ENCODE measurements at regions not wholly inside any gene's neighbourhood (a gene's known extent, or its start where the extent isn't known, plus 50 kb on each side); places are given as distances from the start of the nearest gene placed in this dataset.

- DNase-seq, result no peak
Measured at GRCh38 chr15:29480949-29481348, 211.3 kb upstream of the NSMCE3 start.

GRCh38 chr15:29480278-29480677 lies 210.7 kb upstream of the NSMCE3 start:
- no peak for DNase-seq

- DNase-seq, result no peak
Measured at GRCh38 chr15:29477256-29477655, 207.6 kb upstream of the NSMCE3 start.

GRCh38 chr15:29476503-29477080 lies 207.0 kb upstream of the NSMCE3 start:
- peak; percentile 12 for DNase-seq

GRCh38 chr15:29475096-29475495 lies 205.5 kb upstream of the NSMCE3 start:
- no peak for DNase-seq

- DNase-seq, result no peak
Measured at GRCh38 chr15:29473621-29474105, 204.0 kb upstream of the NSMCE3 start.

GRCh38 chr15:29472901-29473445 lies 203.4 kb upstream of the NSMCE3 start:
- no peak for DNase-seq

GRCh38 chr15:29471757-29472156 lies 202.1 kb upstream of the NSMCE3 start:
- DNase-seq, result no peak

GRCh38 chr15:29471306-29471705 lies 201.7 kb upstream of the NSMCE3 start:
- DNase-seq, result no peak

- DNase-seq, result no peak
Measured at GRCh38 chr15:29470794-29471193, 201.2 kb upstream of the NSMCE3 start.

GRCh38 chr15:29470311-29470710 lies 200.7 kb upstream of the NSMCE3 start:
- DNase-seq, result no peak

GRCh38 chr15:29468899-29469298 lies 199.3 kb upstream of the NSMCE3 start:
- DNase-seq, result no peak

- no peak for DNase-seq
Measured at GRCh38 chr15:29467091-29467490, 197.5 kb upstream of the NSMCE3 start.

- DNase-seq, result no peak
Measured at GRCh38 chr15:29466292-29466691, 196.7 kb upstream of the NSMCE3 start.

- DNase-seq, result no peak
Measured at GRCh38 chr15:29465816-29466215, 196.2 kb upstream of the NSMCE3 start.

- DNase-seq, result no peak
Measured at GRCh38 chr15:29465196-29465595, 195.6 kb upstream of the NSMCE3 start.

- no peak for DNase-seq
Measured at GRCh38 chr15:29461877-29462276, 192.3 kb upstream of the NSMCE3 start.

GRCh38 chr15:29458361-29458760 lies 188.7 kb upstream of the NSMCE3 start:
- DNase-seq, result no peak

- no peak for DNase-seq
Measured at GRCh38 chr15:29457729-29458128, 188.1 kb upstream of the NSMCE3 start.

- DNase-seq, result no peak
Measured at GRCh38 chr15:29456964-29457363, 187.3 kb upstream of the NSMCE3 start.

GRCh38 chr15:29456255-29456654 lies 186.6 kb upstream of the NSMCE3 start:
- no peak for DNase-seq

GRCh38 chr15:29455530-29455929 lies 185.9 kb upstream of the NSMCE3 start:
- DNase-seq, result no peak

- no peak for DNase-seq
Measured at GRCh38 chr15:29455055-29455454, 185.4 kb upstream of the NSMCE3 start.

- DNase-seq, result no peak
Measured at GRCh38 chr15:29454506-29454905, 184.9 kb upstream of the NSMCE3 start.

Measured in NCI-H2029 (cell line).